Cardiac muscle cell (in vitro differentiated cells and primary cell): ENCODE measurements at regions not wholly inside any gene's neighbourhood (a gene's known extent, or its start where the extent isn't known, plus 50 kb on each side); places are given as distances from the start of the nearest gene placed in this dataset.
"Not testable (repeated sequence)": the region's sequence is repeated elsewhere in the genome, so short reads cannot be mapped to it uniquely, and the experiment has no call there.

Experiments
- DNase-seq, 2 donors: peaks; one replicate each; pipeline versions ENCODE4 v3.0.0 to v3.0.0-alpha.2; 2010 to 2017; ENCODE audit warnings: low read depth in 1 of 2, low spot score in 1 of 2
- H3K27ac ChIP-seq: fragments of 200-600 bp; sonication (generic); 2 replicates; pipeline ENCODE4 v1.5.1; 2016
- H3K27me3 ChIP-seq: fragments of 200-600 bp; sonication (generic); 2 replicates; pipeline ENCODE4 v1.6.0; 2016; ENCODE audit warnings: control low read depth
- H3K36me3 ChIP-seq: fragments of 200-600 bp; sonication (generic); 2 replicates; pipeline ENCODE4 v1.5.1; 2016; ENCODE audit warnings: control low read depth
- H3K4me1 ChIP-seq: fragments of 200-600 bp; sonication (generic); 2 replicates; pipeline ENCODE4 v1.8.1; 2017; ENCODE audit warnings: low read depth, mild to moderate bottlenecking, mixed run types
- H3K4me3 ChIP-seq: fragments of 200-600 bp; sonication (generic); 2 replicates; pipeline ENCODE4 v1.5.1; 2016; ENCODE audit warnings: mild to moderate bottlenecking
- H3K9me3 ChIP-seq: fragments of 200-600 bp; sonication (generic); 2 replicates; pipeline ENCODE4 v1.5.1; 2017; ENCODE audit warnings: low read depth, mild to moderate bottlenecking, control low read depth
- TF ChIP-seq, protein P1 (sequence below): IDR thresholded peaks from 2 replicates; pipeline ENCODE4 v1.5.1; 2012; ENCODE audit warnings: low read depth, mild to moderate bottlenecking, low read length

GRCh38 chr7:110307776-110308175 is 783.2 kb upstream of the LRRN3 start:
- TF ChIP-seq, protein P1, sequence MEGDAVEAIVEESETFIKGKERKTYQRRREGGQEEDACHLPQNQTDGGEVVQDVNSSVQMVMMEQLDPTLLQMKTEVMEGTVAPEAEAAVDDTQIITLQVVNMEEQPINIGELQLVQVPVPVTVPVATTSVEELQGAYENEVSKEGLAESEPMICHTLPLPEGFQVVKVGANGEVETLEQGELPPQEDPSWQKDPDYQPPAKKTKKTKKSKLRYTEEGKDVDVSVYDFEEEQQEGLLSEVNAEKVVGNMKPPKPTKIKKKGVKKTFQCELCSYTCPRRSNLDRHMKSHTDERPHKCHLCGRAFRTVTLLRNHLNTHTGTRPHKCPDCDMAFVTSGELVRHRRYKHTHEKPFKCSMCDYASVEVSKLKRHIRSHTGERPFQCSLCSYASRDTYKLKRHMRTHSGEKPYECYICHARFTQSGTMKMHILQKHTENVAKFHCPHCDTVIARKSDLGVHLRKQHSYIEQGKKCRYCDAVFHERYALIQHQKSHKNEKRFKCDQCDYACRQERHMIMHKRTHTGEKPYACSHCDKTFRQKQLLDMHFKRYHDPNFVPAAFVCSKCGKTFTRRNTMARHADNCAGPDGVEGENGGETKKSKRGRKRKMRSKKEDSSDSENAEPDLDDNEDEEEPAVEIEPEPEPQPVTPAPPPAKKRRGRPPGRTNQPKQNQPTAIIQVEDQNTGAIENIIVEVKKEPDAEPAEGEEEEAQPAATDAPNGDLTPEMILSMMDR, result no peak
- no peak for DNase-seq

DNA sequence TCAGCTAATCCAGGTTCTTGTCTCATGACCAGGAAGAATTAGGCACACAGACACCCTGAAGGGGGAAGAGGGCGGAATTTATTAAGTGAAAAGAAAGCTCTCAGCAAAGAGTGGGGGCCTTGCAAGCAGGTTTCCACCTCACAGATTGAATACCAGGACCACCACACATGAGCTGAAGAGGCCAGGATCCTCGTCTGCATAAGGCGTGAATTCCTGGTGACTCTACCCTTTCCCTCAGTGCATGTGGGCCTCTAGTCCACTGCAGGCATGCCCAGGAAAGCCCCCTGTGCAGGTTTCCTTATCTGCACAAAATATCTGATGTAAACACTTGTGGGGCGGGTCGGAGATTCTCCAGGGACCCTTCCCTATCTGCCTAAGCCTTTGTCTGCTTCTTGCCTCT is 782.1 kb upstream of the LRRN3 start:
- TF ChIP-seq, protein P1, result no peak
- no peaks in the 10 kb centered on the region for H3K4me1 ChIP-seq
- H3K9me3 ChIP-seq, result peaks cover 7% of the 10 kb centered on the region
- no peaks in the 10 kb centered on the region for H3K27me3 ChIP-seq
- H3K4me3 ChIP-seq, result no peak overlapping the region
- no peaks in the 10 kb centered on the region for H3K36me3 ChIP-seq
- DNase-seq, result no peak
- H3K27ac ChIP-seq, result no peak overlapping the region

More at GRCh38 chr7:110307776-110308175, 783.2 kb upstream of the LRRN3 start:
- Histone ChIP-seq H3K9me3 (peaks cover 7% of the 10 kb centered on the region), H3K4me1 (no peaks in the 10 kb centered on the region), H3K4me3 (no peak overlapping the region), H3K36me3 (no peaks in the 10 kb centered on the region), H3K27ac (no peak overlapping the region), H3K27me3 (no peaks in the 10 kb centered on the region)

DNA sequence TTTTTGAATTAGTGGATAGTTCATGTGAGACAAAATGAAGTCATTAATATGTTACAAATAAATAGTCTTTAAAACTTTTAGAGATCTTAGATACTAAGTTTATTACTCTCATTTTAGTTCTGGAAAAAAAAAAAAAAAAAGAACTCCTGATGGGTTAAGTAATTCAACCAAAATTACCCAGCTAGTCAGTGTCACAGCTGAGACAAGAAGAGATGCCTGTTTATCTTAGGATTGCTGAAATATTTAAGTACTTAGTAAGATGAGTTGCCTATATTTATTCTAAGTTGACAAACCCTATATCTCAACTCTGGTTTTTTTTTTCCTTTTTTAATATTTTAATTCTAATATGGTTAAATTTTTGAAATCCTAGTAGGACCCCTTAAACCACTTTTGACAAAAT is 781.0 kb upstream of the LRRN3 start:
- TF ChIP-seq, protein P1, result no peak
- H3K9me3 ChIP-seq, result peaks cover 7% of the 10 kb centered on the region
- no peak for DNase-seq
- no peaks in the 10 kb centered on the region for H3K4me1 ChIP-seq
- H3K36me3 ChIP-seq, result no peaks in the 10 kb centered on the region
- no peak overlapping the region for H3K27ac ChIP-seq
- no peaks in the 10 kb centered on the region for H3K27me3 ChIP-seq
- H3K4me3 ChIP-seq, result no peak overlapping the region

DNA sequence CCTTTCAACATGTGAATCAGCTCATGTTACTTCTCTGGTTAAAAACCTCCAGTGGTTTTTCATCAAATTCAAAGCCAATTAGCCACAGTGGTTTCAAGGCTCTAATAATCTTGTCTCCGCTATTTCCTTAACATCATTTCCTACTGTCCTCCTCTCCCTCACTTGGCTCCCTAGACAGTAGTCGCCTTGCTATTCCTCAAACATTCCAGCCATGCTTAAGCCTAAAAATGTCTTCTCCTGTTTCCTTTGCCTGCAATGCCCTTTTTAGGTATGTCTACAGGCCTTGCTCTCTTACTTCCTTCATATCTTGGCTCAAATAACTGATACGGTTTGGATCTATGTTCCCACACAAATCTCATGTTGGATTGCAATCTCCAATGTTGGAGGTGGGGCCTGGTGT is 779.4 kb upstream of the LRRN3 start:
- Histone ChIP-seq H3K27ac (no peak overlapping the region), H3K4me1 (no peaks in the 10 kb centered on the region), H3K27me3 (no peaks in the 10 kb centered on the region), H3K36me3 (no peaks in the 10 kb centered on the region), H3K9me3 (peaks cover 7% of the 10 kb centered on the region), H3K4me3 (no peak overlapping the region)
- TF ChIP-seq, protein P1, result no peak
- no peak for DNase-seq

- Histone ChIP-seq H3K9me3 (no peaks in the 10 kb centered on the region), H3K36me3 (no peaks in the 10 kb centered on the region), H3K4me3 (no peak overlapping the region), H3K27me3 (no peaks in the 10 kb centered on the region), H3K27ac (no peak overlapping the region), H3K4me1 (no peaks in the 10 kb centered on the region)
- DNase-seq, result peak in 1 of 2 donors; percentile 9
- TF ChIP-seq, protein P1, result no peak
Observed at GRCh38 chr7:110317541-110318265, 773.2 kb upstream of the LRRN3 start.

- H3K36me3 ChIP-seq, H3K4me3 ChIP-seq, DNase-seq, H3K4me1 ChIP-seq, H3K9me3 ChIP-seq, H3K27ac ChIP-seq, H3K27me3 ChIP-seq: not testable (repeated sequence)
Observed at GRCh38 chr7:110320285-110320684, 770.6 kb upstream of the LRRN3 start.
